ENCODE measurements at regions not wholly inside any gene's neighbourhood (a gene's known extent, or its start where the extent isn't known, plus 50 kb on each side); places are given as distances from the start of the nearest gene placed in this dataset.
"Not testable (repeated sequence)": the region's sequence is repeated elsewhere in the genome, so short reads cannot be mapped to it uniquely, and the experiment has no call there.

DNA sequence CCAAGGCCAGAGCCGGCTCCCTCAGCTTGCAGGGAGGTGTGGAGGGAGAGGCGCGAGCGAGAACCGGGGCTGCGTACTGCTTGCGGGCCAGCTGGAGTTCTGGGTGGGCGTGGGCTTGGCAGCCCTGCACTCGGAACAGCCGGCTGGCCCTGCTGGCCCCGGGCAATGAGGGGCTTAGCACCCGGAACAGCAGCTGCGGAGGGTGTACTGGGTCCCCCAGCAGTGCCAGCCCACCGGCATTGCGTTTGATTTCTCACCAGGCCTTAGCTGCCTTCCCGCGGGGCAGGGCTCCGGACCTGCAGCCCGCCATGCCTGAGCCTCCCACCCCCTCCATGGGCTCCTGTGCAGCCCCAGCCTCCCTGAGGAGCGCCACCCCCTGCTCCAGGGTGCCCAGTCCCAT, 495.5 kb upstream of the PLXNA2 start:
- FAIRE-seq = not testable (repeated sequence)

DNA sequence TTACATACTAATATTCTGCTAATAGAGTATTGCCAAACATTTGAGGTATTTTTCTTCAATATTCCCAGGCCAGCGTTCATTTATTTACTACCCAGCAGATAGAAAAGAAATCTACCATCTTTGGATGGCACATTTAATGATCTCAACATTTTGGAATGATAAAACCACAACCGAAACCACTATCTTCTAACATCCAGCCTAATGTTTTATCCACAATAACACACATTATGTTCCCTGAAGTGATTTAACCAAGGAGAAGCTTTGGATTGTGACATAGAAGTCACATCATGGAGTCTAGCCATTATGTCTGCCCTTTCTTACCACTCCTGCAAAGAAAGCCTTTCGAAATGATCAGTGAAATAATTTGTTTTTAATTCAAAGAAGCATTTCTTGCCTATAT, 497.1 kb upstream of the PLXNA2 start:
- no peak for FAIRE-seq

DNA sequence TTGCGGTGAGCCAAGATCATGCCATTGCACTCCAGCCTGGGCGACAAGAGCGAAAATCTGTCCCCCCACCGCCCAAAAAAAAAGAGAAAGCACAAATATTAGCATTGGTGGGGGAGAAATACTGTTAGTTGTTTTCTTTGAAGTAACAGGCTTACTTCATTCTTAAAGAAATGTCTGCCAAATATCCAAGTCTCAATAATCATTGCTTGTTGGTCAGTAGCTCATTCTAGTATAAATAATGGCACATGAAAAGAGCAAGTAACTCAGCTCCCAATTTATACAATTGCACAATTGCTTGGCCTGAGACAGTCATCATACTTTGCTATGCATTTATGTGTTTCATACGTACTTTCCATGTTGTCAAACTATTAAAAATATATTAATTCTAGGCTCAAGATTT, 499.2 kb upstream of the PLXNA2 start:
- no peak for FAIRE-seq

DNA sequence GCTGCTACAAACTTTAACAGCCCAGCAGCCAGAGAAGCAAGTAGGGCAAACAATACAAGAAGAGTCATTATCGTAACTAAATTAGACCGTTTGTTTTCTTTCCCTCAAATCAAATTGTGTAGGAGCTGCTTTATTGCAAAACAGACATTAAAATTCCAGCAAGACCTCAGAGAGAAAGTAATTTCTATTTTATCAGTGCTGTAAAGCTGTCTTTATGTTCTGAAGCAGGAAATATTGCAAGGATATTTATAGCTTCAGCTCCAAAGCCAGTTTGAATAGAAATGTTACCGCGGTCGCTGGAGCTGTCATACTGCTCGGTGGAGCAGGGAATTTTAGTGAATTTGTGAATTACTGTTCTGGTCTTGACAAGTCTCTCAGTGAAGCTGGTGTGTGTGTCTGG, 503.8 kb upstream of the PLXNA2 start:
- FAIRE-seq = no peak

DNA sequence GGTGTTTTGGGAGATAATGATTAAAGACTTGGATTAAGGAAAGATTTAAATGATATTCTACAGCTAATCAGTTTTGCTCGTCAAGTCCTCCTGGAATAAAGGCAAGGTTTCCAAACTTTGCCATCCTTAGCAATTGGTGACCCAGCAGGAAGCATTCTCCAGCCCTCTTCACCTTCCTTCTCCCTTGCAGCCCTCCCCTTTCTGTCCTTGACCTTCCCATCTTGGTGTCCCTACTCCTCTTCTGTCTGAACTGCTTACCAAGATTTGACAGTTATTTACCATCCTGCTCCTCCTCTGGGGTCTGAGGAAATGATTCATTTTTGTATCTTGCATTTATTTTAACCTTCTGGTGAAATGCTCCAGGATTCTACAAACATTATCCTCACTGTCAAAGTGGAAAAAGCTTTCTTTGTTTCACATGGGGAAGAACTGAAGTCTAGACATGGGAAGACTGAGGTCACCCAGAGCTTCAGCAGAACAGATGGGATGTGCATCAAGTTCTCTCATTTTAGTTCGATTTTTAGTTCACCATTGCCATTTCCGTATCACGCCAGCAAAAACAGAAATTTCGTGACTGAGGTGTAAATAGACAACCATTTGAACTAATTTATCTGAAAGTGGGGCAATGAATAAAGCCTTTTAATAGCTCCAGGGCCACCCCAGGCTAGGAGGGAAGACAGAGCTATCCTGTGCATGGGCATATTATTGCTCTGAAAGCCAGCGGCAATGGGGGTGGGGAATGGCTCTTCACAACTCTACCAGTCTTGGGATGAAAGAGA, 504.4 kb upstream of the PLXNA2 start:
- no peak for FAIRE-seq

DNA sequence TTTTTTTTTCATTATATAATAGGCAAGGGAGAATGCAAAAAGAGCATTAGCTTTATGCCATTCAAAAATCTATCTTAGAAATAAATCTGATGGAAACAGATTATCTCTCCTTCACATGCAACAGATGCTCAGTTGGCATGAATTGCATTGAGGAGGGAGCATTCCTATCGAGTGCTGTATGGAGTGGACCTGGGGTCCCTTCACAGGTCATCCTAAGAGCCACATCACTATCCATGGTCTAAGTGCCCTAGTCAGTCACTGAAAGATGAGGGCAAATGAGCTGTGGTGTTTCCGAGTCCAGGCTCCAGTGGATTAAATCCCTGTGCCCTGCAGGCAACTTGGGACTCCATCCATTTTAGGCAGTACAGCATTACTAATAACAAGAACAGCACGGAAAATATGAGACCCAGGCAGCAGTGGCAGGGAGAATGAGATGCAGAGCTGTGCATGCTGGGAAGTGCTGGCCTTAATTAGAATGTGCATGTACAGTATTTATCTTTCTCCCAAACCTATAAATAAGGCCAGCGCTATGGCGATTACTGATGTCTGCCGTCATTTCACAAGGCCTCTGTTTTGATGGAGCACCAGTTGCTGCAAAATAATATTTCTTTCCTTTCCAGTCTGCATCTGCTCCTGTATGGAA, 512.3 kb upstream of the PLXNA2 start:
- no peak for FAIRE-seq

DNA sequence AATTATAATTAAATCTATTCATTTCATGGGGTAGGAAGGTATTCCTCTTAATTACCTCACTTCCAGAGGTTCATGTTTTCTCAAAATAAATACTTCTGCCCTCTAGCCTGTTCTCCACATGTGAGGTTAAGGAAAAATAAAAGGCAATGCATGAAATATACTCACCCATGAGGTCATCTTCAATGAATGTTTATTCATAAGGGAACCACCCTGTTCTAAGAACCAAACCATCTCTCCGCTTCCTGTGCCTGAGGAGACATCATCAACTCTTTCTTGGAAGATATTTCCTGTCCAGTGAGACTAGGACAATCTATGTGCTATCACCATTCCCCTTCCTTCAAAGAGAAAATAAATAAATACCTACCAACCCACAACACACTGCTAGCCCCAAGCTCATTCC, 513.7 kb upstream of the PLXNA2 start:
- no peak for FAIRE-seq

DNA sequence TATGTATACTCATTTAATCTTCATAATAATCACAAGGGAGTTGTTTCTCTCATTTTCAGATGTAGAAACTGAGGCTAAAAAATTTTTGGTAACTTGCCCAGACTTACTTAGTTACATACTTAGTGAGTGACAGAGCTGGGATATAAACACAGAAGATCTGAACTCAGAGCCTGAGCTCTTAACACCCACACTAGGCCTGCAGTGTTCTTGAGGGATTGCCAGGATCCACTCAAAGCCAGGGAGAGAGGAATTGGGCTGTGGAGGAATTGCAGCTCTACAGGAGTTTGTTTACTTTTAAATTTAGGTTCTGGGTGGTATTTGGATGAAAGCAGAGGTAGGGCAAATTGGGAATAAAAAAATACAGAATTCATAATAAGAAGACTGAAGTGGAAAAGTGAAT, 515.1 kb upstream of the PLXNA2 start:
- FAIRE-seq = no peak

DNA sequence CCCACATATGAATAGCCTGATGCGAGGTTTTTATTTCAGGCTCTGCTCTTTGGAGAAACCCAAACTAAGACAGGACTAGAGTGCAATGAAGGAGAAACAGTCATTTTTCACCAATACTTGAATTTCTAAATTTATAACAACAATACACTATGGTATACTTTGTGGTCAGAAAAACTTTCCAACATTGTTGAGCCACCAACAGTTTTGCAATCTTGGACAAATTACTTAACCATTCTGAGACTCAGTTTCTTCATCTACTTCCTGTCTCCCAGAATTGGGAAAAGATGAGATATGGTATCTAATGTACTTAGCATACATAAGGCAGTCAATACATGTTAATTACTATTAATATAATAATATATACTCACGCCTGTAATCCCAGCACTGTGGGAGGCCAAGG, 519.8 kb upstream of the PLXNA2 start:
- FAIRE-seq = no peak

DNA sequence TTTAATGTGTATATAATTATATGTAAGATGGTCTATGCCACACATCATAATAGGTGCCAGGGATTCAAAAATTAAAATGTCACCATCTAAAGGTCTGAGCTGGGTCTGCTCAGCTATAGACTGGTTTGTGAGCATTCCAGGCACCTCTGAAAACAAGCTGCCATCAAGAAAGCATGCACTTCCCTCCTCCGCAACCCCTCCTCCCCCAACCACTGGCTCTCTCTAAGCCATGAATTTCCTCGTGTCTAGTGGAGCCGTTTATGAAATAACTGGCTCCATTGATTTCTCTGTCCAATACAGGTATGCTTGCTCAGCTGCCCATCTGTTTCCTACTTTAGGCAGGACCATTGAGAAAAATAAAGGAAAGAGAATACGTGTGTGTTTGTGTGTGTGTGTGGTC, 522.6 kb upstream of the PLXNA2 start:
- FAIRE-seq = no peak

DNA sequence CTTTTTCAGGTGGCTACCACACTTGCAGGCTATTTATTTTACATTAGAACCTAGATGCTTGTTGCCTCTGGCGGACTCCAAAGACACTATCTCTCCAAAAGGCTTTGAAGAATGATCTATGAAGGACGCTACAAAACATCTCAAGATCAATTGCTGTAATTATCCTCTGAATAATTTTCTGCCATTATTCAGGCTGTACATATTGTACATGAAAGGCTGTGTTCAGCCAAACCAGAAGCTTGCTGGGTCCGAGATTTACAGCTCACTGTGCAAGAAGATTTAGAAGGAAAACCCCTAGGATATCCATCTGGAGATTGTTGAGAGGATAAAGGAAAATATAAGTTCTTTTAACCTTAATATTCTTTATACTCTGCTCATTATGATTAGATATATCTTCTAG, 523.6 kb upstream of the PLXNA2 start:
- no peak for FAIRE-seq

DNA sequence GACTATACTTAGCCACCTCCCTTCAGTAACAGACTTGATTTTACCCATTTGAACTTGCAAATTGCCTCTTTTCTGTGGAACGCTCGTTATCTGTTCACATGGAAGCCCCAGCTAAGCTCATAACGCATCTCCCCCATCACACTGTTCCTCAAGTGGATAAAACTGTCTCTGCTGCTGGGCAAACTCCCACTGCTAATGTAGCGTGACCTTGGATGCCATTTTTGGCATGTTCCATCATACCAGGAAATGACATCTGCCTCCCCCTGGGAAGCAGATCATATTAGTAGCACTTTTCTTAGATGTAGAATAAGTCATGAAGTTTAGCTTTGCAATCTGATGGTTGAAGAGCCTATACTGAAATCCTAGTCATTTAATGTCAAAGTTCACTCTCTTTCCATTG, 528.7 kb upstream of the PLXNA2 start:
- no peak for FAIRE-seq

DNA sequence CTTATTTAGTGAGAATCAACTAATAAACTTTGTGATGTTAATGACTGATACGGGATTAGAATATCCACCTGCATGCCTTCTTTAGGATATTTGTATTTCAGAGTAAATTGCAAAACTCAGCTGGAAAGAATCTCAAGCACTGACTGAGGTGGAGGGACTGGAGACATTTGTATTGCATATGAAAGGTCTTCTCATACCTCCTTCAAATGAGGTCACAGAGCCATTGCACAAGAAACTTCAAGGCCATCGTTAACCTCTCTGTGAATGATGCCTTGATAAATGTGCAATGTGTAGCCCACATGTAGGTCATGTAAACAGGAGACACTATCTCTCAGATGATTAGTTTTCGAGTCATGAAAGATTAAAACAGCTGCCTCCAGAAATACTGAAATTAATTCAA, 531.7 kb upstream of the PLXNA2 start:
- FAIRE-seq = no peak

DNA sequence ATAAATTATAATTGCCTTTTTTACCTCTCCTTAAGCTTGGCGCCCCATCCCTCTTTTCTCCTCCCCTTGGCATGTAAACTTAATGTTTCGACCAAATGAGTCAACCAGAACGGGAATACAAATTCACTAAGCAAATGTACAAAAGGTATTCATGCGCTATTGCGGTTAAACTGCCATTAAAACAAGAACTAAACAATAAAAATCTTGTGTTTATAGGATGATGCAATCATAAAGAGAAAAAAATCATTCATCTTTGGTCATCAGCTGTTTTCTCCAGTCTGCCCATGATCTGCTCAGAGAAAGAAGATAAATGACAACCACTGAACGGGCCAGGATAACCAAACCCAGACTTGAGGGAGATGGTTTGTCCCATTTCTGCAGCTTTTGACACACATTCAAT, 534.2 kb upstream of the PLXNA2 start:
- no peak for FAIRE-seq

DNA sequence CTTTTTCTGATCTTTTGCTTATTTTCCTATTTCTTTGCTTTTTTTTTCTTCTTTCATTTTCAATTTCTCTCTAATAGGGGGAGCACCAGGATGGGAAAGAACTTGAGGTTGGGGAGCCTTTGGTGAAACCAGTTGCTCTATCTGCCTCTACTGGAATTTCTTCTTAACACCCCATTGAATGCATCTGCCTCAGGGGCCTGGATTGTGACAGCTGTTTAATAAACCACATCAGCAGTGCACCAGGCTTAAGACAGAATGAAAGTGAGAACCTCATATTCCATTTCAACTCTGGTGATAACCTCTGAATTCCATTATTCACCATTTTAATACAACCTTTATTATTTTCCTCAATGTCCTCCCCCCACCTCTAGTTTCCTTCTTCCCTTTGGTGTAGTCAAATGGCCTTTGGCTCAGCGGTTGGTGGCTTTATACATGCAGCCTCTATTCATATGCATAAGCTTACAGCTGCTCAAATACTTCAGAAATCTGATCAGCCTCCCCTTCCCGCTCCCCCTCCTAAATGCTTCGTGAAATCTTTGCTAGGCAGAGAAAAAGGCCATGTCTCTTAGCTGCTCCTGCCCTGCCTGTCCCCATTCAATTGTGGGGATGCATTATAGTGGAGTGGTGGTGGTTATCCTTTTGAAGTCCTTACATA, 537.3 kb upstream of the PLXNA2 start:
- no peak for FAIRE-seq

DNA sequence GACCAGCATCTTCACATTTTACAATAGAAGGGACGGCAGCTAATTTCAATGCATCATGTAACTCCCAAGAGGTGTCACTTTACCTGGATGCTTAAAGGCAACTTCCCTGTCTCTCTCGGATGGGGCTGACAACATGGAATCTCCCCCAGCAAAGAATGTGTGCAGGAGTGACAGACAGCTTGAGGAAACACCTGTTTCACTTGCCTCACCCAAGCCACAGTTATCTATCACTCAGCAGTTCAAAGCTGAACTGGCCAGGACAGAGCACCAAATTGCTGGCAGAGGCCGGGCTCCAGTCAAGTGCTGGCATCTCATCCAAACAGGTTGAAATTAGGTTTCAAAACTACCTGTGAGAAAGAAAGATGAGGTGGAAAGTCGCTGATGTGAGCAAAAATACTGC, 538.0 kb upstream of the PLXNA2 start:
- no peak for FAIRE-seq

DNA sequence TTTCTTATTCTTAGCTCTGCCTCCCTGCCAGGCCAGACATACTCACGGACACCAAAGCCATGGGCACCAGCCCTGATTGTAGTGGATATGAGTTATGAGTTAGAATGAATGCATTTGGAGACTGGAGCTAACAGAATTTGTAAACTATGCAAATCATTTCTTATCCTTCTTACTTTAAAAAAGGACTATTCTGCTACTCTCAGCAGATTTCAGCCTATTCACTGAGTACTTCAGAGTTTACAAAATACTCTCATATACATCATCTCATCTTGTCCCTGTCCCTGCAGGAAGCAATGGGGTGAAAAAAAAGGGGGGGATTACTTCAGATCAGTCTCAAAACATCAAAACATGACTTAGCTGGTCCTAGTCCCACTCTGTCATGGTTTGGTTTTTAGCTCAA, 541.4 kb upstream of the PLXNA2 start:
- no peak for FAIRE-seq

DNA sequence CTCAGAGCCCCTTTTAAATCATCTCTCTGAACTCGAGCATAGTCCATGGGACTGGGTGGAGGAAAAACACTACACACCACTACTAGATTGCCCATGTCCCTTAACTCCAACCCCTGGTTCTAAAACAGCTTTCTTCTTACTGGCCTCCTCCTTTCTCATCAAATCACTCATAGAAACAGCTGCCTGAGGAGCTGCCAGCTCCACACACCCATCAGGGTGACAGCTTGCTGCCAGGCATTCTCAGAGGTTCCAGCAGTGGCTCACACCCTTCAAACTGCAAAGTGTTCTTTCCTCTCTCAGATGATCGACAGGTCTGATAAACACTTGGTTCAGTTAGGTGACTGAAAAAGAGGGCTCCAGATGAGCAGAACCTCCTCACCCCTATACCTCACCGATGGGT, 543.0 kb upstream of the PLXNA2 start:
- no peak for FAIRE-seq

DNA sequence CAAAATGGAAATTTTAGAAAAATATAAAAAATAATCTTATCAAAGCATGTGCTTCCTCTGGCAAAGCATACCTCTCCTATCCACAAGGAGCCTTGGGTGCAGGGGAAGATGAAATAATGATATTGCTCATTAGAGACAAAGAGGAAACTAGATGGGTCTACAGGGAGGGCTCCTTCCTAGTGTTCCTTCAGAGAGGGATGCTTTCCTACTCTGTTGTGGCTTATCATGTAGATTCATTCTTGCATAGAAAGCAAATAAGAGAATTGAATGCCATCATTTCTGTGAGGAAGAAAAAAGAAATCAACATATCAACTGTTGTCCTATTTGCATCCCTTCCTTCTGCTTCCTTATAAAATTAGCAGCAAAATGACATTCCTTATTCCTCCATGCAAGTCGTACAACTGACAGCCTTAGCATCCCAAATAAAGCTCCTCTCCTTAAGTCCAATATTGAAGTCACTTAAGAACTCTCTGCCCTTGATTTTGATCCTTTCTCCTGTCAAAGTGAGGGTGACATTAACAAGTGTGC, 543.9 kb upstream of the PLXNA2 start:
- FAIRE-seq = no peak

DNA sequence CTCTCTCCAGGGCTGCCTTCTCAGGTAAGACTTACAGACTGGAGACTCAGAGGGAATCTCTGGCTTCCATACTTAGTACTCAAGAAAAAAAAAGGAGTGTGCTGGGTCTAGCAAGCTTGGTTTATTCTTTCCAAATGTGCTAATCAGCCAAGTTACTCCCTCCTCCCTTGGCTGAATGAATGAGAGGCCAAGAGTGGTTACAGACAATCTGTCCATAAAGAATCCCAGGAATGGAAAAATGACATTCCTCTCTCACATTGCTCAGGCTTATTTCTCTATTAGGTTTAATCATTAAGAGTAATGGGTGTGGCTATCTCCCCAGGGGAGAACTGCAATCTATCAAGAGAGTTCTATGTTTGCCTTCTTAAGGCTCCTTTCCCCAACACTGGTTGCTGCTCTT, 547.3 kb upstream of the PLXNA2 start:
- FAIRE-seq = no peak

DNA sequence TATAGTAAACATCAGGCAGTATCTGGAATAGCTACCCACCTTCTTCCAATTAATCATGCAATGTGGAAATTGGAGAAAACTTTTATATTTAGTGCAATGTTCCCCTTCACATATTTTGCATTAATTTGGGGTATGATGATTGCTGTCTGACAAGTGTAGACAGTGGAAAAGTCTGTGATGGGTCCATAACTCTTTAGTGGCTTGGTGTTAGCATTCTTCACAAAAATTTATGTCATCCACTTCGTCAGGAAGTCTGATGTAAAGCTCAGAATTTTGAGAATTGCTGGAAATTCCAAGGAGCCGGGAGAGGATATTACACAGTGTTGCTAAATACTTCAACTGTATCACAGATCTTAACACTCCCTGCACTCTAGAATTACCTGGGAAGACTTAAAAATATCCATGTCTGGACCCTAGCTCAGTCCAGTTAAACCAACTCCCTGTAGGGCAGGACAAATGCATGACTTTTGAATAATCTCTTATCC, 549.7 kb upstream of the PLXNA2 start:
- no peak for FAIRE-seq

DNA sequence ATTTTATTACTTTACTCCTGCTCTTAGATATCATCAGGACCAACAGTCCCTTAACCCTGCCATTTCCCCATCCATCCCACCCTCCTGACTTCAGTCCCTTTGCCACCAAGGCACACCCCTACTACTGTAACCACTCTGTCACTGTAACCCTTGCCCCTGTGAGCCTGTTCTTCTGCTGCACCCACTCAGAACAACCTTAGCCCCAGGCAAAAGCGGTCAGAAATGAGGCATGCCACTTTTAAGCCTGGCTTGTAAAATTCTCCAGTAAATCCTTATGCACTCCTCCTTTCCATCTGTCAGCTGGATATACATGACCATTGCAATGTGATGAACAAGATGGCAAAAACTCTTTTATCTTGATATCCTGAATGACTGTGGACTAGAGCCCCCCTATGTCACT, 555.0 kb upstream of the PLXNA2 start:
- no peak for FAIRE-seq

DNA sequence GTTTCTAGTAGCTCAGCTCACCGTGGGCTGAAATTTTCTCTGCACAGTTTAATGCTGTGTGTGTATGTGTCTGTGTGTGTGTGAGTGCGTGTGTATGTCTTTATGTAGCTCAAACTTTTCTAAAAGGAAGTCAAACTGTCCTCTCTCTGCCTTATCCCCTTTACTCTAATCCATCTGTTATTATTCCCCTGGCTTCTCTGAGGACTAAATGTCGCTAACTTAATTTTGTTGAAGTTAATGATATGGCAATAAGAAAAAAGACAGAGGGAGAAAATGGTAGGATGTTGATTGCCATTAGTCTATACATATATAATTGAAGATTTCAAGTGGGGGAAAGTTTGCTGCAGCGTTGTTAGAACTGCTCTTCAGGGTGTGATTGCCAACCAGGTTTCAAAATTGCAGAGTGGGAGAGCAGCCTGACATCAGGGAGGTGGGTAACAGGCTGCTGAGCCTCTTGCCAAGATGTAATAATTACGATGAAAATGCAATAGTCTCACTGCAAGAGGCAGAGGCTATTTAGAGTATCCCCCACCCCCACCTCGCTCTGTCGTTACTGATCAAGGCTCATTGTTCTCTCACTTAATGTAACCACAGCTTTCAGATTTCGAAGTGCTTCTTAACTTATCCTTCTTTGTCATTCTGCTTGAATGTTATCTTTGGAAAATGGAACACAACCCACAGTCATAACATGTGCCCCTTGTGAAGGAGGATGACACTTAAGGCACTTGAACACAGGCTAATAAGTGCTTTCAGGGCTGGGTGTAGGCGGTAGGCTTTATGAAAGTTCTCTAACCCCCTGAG, 559.0 kb upstream of the PLXNA2 start:
- FAIRE-seq = no peak
